ENCODE measurements at regions not wholly inside any gene's neighbourhood (a gene's known extent, or its start where the extent isn't known, plus 50 kb on each side); places are given as distances from the start of the nearest gene placed in this dataset.
"Not testable (repeated sequence)": the region's sequence is repeated elsewhere in the genome, so short reads cannot be mapped to it uniquely, and the experiment has no call there.

- H3K4me1 Mint-ChIP-seq (ENCODE audit: low read depth), result no peaks in the 10 kb centered on the region
- no peaks in the 10 kb centered on the region for H3K9me3 Mint-ChIP-seq (ENCODE audit: insufficient read depth)
- no peaks in the 10 kb centered on the region for H3K36me3 Mint-ChIP-seq (ENCODE audit: low read depth)
- no peaks in the 10 kb centered on the region for H3K27me3 Mint-ChIP-seq (ENCODE audit: low read depth)
- CTCF ChIA-PET, result no interaction called here
- DNase-seq (no peak), ATAC-seq (no peak)
- no peak overlapping the region for H3K4me3 Mint-ChIP-seq
- H3K27ac Mint-ChIP-seq, result no peak overlapping the region
- POLR2A ChIA-PET, result no interaction called here
Measured at GRCh38 chr5:60479542-60479941, 220.4 kb downstream of the DEPDC1B start.

GRCh38 chr5:60477849-60478248, 222.1 kb downstream of the DEPDC1B start:
- Mint-ChIP-seq H3K27ac (no peak overlapping the region), H3K4me3 (no peak overlapping the region), H3K9me3 (ENCODE audit: insufficient read depth) (no peaks in the 10 kb centered on the region), H3K4me1 (ENCODE audit: low read depth) (no peaks in the 10 kb centered on the region), H3K27me3 (ENCODE audit: low read depth) (no peaks in the 10 kb centered on the region), H3K36me3 (ENCODE audit: low read depth) (no peaks in the 10 kb centered on the region)
- ChIA-PET POLR2A (no interaction called here), CTCF (no interaction called here)
- DNase-seq, result no peak
- no peak for ATAC-seq

- no peaks in the 10 kb centered on the region for H3K36me3 Mint-ChIP-seq (ENCODE audit: low read depth)
- no peak overlapping the region for H3K27ac Mint-ChIP-seq
- no peak for DNase-seq
- H3K27me3 Mint-ChIP-seq (ENCODE audit: low read depth), result no peaks in the 10 kb centered on the region
- no peaks in the 10 kb centered on the region for H3K9me3 Mint-ChIP-seq (ENCODE audit: insufficient read depth)
- CTCF ChIA-PET, result no interaction called here
- H3K4me3 Mint-ChIP-seq, result no peak overlapping the region
- no peak for ATAC-seq
- H3K4me1 Mint-ChIP-seq (ENCODE audit: low read depth), result no peaks in the 10 kb centered on the region
- POLR2A ChIA-PET, result no interaction called here
Measured at GRCh38 chr5:60473654-60474053, 226.3 kb downstream of the DEPDC1B start.

GRCh38 chr5:60473027-60473426, 226.9 kb downstream of the DEPDC1B start:
- H3K4me1 Mint-ChIP-seq (ENCODE audit: low read depth); ATAC-seq; CTCF ChIA-PET; H3K27ac Mint-ChIP-seq; H3K4me3 Mint-ChIP-seq; POLR2A ChIA-PET; DNase-seq; H3K36me3 Mint-ChIP-seq (ENCODE audit: low read depth); H3K9me3 Mint-ChIP-seq (ENCODE audit: insufficient read depth); H3K27me3 Mint-ChIP-seq (ENCODE audit: low read depth): not testable (repeated sequence)

GRCh38 chr5:60470881-60471280, 229.1 kb downstream of the DEPDC1B start:
- H3K4me3 Mint-ChIP-seq, result no peak overlapping the region
- no peaks in the 10 kb centered on the region for H3K9me3 Mint-ChIP-seq (ENCODE audit: insufficient read depth)
- no peaks in the 10 kb centered on the region for H3K36me3 Mint-ChIP-seq (ENCODE audit: low read depth)
- H3K27me3 Mint-ChIP-seq (ENCODE audit: low read depth), result no peaks in the 10 kb centered on the region
- ATAC-seq (no peak), DNase-seq (no peak)
- ChIA-PET POLR2A (interaction anchor here (0.5 kb wide), 1 partner anchor 484 kb away, joined by 3 read pairs; no protein-coding TSS in a partner anchor), CTCF (no interaction called here)
- no peak overlapping the region for H3K27ac Mint-ChIP-seq
- no peaks in the 10 kb centered on the region for H3K4me1 Mint-ChIP-seq (ENCODE audit: low read depth)

GRCh38 chr5:60469286-60469685, 230.7 kb downstream of the DEPDC1B start:
- Mint-ChIP-seq H3K4me3 (no peak overlapping the region), H3K27me3 (ENCODE audit: low read depth) (no peaks in the 10 kb centered on the region), H3K27ac (no peak overlapping the region), H3K4me1 (ENCODE audit: low read depth) (no peaks in the 10 kb centered on the region), H3K9me3 (ENCODE audit: insufficient read depth) (no peaks in the 10 kb centered on the region), H3K36me3 (ENCODE audit: low read depth) (no peaks in the 10 kb centered on the region)
- ChIA-PET CTCF (no interaction called here), POLR2A (no interaction called here)
- ATAC-seq (no peak), DNase-seq (no peak)

- DNase-seq, result no peak
- H3K4me3 Mint-ChIP-seq, result no peak overlapping the region
- no peak for ATAC-seq
- no peaks in the 10 kb centered on the region for H3K27me3 Mint-ChIP-seq (ENCODE audit: low read depth)
- H3K9me3 Mint-ChIP-seq (ENCODE audit: insufficient read depth), result no peaks in the 10 kb centered on the region
- H3K27ac Mint-ChIP-seq, result no peak overlapping the region
- POLR2A ChIA-PET, result no interaction called here
- no peaks in the 10 kb centered on the region for H3K36me3 Mint-ChIP-seq (ENCODE audit: low read depth)
- CTCF ChIA-PET, result no interaction called here
- H3K4me1 Mint-ChIP-seq (ENCODE audit: low read depth), result no peaks in the 10 kb centered on the region
Measured at GRCh38 chr5:60463179-60463868, 236.6 kb downstream of the DEPDC1B start.

- no peak overlapping the region for H3K27ac Mint-ChIP-seq
- CTCF ChIA-PET, result no interaction called here
- ATAC-seq, result no peak
Measured at GRCh38 chr5:60458666-60459065, 241.3 kb downstream of the DEPDC1B start.

GRCh38 chr5:60457233-60457632, 242.7 kb downstream of the DEPDC1B start:
- H3K4me3 Mint-ChIP-seq, result no peak overlapping the region
- no peaks in the 10 kb centered on the region for H3K9me3 Mint-ChIP-seq (ENCODE audit: insufficient read depth)
- ChIA-PET CTCF (no interaction called here), POLR2A (no interaction called here)
- H3K36me3 Mint-ChIP-seq (ENCODE audit: low read depth), result no peaks in the 10 kb centered on the region
- no peak overlapping the region for H3K27ac Mint-ChIP-seq
- no peaks in the 10 kb centered on the region for H3K4me1 Mint-ChIP-seq (ENCODE audit: low read depth)
- no peak for DNase-seq
- no peaks in the 10 kb centered on the region for H3K27me3 Mint-ChIP-seq (ENCODE audit: low read depth)
- no peak for ATAC-seq

More at GRCh38 chr5:60458666-60459065, 241.3 kb downstream of the DEPDC1B start:
- Mint-ChIP-seq H3K4me3 (no peak overlapping the region), H3K36me3 (ENCODE audit: low read depth) (no peaks in the 10 kb centered on the region), H3K27me3 (ENCODE audit: low read depth) (no peaks in the 10 kb centered on the region), H3K4me1 (ENCODE audit: low read depth) (no peaks in the 10 kb centered on the region), H3K9me3 (ENCODE audit: insufficient read depth) (no peaks in the 10 kb centered on the region)
- POLR2A ChIA-PET, result no interaction called here
- DNase-seq, result no peak

GRCh38 chr5:60455589-60455988, 244.4 kb downstream of the DEPDC1B start:
- CTCF ChIA-PET, result no interaction called here
- no peak for ATAC-seq
- Mint-ChIP-seq H3K9me3 (ENCODE audit: insufficient read depth) (no peaks in the 10 kb centered on the region), H3K4me1 (ENCODE audit: low read depth) (no peaks in the 10 kb centered on the region), H3K27me3 (ENCODE audit: low read depth) (no peaks in the 10 kb centered on the region), H3K36me3 (ENCODE audit: low read depth) (no peaks in the 10 kb centered on the region), H3K4me3 (no peak overlapping the region), H3K27ac (no peak overlapping the region)
- POLR2A ChIA-PET, result no interaction called here
- DNase-seq, result no peak

- H3K4me1 Mint-ChIP-seq (ENCODE audit: low read depth); H3K27ac Mint-ChIP-seq; H3K9me3 Mint-ChIP-seq (ENCODE audit: insufficient read depth); POLR2A ChIA-PET; ATAC-seq; H3K36me3 Mint-ChIP-seq (ENCODE audit: low read depth); H3K27me3 Mint-ChIP-seq (ENCODE audit: low read depth); CTCF ChIA-PET; DNase-seq; H3K4me3 Mint-ChIP-seq: not testable (repeated sequence)
Measured at GRCh38 chr5:60454277-60454676, 245.7 kb downstream of the DEPDC1B start.

- ChIA-PET CTCF (no interaction called here), POLR2A (no interaction called here)
- Mint-ChIP-seq H3K27ac (no peak overlapping the region), H3K27me3 (ENCODE audit: low read depth) (peaks cover 1% of the 10 kb centered on the region), H3K36me3 (ENCODE audit: low read depth) (no peaks in the 10 kb centered on the region), H3K4me3 (no peak overlapping the region), H3K9me3 (ENCODE audit: insufficient read depth) (no peaks in the 10 kb centered on the region), H3K4me1 (ENCODE audit: low read depth) (no peaks in the 10 kb centered on the region)
- no peak for ATAC-seq
- no peak for DNase-seq
Measured at GRCh38 chr5:60453186-60453976, 246.6 kb downstream of the DEPDC1B start.

GRCh38 chr5:60448600-60448999, 251.4 kb downstream of the DEPDC1B start:
- CTCF ChIA-PET, result no interaction called here
- DNase-seq (no peak), ATAC-seq (no peak)
- H3K27me3 Mint-ChIP-seq (ENCODE audit: low read depth), result peaks cover 3% of the 10 kb centered on the region
- POLR2A ChIA-PET, result no interaction called here
- no peak overlapping the region for H3K27ac Mint-ChIP-seq
- no peak overlapping the region for H3K4me3 Mint-ChIP-seq
- H3K4me1 Mint-ChIP-seq (ENCODE audit: low read depth), result no peaks in the 10 kb centered on the region
- no peaks in the 10 kb centered on the region for H3K9me3 Mint-ChIP-seq (ENCODE audit: insufficient read depth)
- no peaks in the 10 kb centered on the region for H3K36me3 Mint-ChIP-seq (ENCODE audit: low read depth)
